ENCODE measurements at regions not wholly inside any gene's neighbourhood (a gene's known extent, or its start where the extent isn't known, plus 50 kb on each side); places are given as distances from the start of the nearest gene placed in this dataset.

GRCh38 chr2:538646-539045, 138.6 kb downstream of the TMEM18 start:
- Histone ChIP-seq H3K27me3 (ENCODE audit: low read length) (peaks cover 25% of the 10 kb centered on the region), H4K20me1 (ENCODE audit: low read length) (no peaks in the 10 kb centered on the region), H3K4me2 (ENCODE audit: low read length) (no peak overlapping the region), H3K9me2 (replicated peaks; ENCODE audit: low read length) (no peaks in the 10 kb centered on the region), H3K4me1 (ENCODE audit: insufficient read depth, low read length) (no peaks in the 10 kb centered on the region), H3K79me2 (ENCODE audit: low read length) (no peaks in the 10 kb centered on the region), H3K9me3 (ENCODE audit: low read length) (peaks cover 4% of the 10 kb centered on the region; the same call in 1 of the 2 replicates), H3K4me3 (ENCODE audit: low read length) (no peak overlapping the region), H3K27ac (ENCODE audit: low read length) (no peak overlapping the region), H3K36me3 (ENCODE audit: low read depth, low read length) (no peaks in the 10 kb centered on the region), H3F3A (ENCODE audit: low read length, unreplicated experiment) (no peaks in the 10 kb centered on the region), H3K9ac (ENCODE audit: low read length) (no peak overlapping the region), H2AFZ (ENCODE audit: low read length) (no peak overlapping the region)
- POLR2A ChIA-PET (ENCODE audit: unreplicated experiment) = no interaction called here
- no TSS peak for BruUV-seq (replicated peaks)
- no peak for DNase-seq
- ATAC-seq = no peak
- CTCF ChIA-PET = no interaction called here
- intact Hi-C loops (cut with micrococcal nuclease) = no loop called here
- TF ChIP-seq EZH2 (IDR thresholded peaks at IDR 0.05; ENCODE audit: low read length, unreplicated experiment) (no peak), CTCF (conservative IDR thresholded peaks at IDR 0.05; ENCODE audit: low read depth, low read length) (no peak), EZH2phosphoT487 (IDR thresholded peaks at IDR 0.05; ENCODE audit: borderline replicate concordance, low read length) (no peak)

- Histone ChIP-seq H3K4me3 (ENCODE audit: low read length) (no peak overlapping the region), H3K27ac (ENCODE audit: low read length) (no peak overlapping the region), H3K4me2 (ENCODE audit: low read length) (no peak overlapping the region), H3K4me1 (ENCODE audit: insufficient read depth, low read length) (no peaks in the 10 kb centered on the region), H3K27me3 (ENCODE audit: low read length) (no peaks in the 10 kb centered on the region), H3K9ac (ENCODE audit: low read length) (no peak overlapping the region), H3F3A (ENCODE audit: low read length, unreplicated experiment) (no peaks in the 10 kb centered on the region), H3K9me2 (replicated peaks; ENCODE audit: low read length) (no peaks in the 10 kb centered on the region), H2AFZ (ENCODE audit: low read length) (0 out of 2 replicates have a peak overlapping the region, but pooled peaks have one; percentile 5), H3K36me3 (ENCODE audit: low read depth, low read length) (no peaks in the 10 kb centered on the region), H3K9me3 (ENCODE audit: low read length) (peaks cover 4% of the 10 kb centered on the region; the same call in 1 of the 2 replicates), H3K79me2 (ENCODE audit: low read length) (no peaks in the 10 kb centered on the region), H4K20me1 (ENCODE audit: low read length) (no peaks in the 10 kb centered on the region)
- intact Hi-C loops (cut with micrococcal nuclease) = loop anchor here (1.0 kb wide), 1 partner anchor 102 kb away; no protein-coding TSS in a partner anchor
- ATAC-seq (peak; percentile 64; the same call in 1 of the 2 replicates), DNase-seq (peak; percentile 65)
- BruUV-seq (replicated peaks) = no TSS peak
- CTCF ChIA-PET = no interaction called here
- POLR2A ChIA-PET (ENCODE audit: unreplicated experiment) = no interaction called here
- TF ChIP-seq EZH2phosphoT487 (IDR thresholded peaks at IDR 0.05; ENCODE audit: borderline replicate concordance, low read length) (no peak), CTCF (conservative IDR thresholded peaks at IDR 0.05; ENCODE audit: low read depth, low read length) (peak; percentile 71)
Measured at GRCh38 chr2:535222-535621, 142.0 kb downstream of the TMEM18 start.

- Histone ChIP-seq H3K4me3 (ENCODE audit: low read length) (no peak overlapping the region), H3K79me2 (ENCODE audit: low read length) (no peaks in the 10 kb centered on the region), H4K20me1 (ENCODE audit: low read length) (no peaks in the 10 kb centered on the region), H3K9ac (ENCODE audit: low read length) (no peak overlapping the region), H3K4me1 (ENCODE audit: insufficient read depth, low read length) (0 out of 2 replicates have a peak, but pooled peaks cover 3% of the 10 kb centered on the region), H2AFZ (ENCODE audit: low read length) (no peak overlapping the region), H3K9me2 (replicated peaks; ENCODE audit: low read length) (no peaks in the 10 kb centered on the region), H3K4me2 (ENCODE audit: low read length) (no peak overlapping the region), H3K27ac (ENCODE audit: low read length) (no peak overlapping the region), H3F3A (ENCODE audit: low read length, unreplicated experiment) (no peaks in the 10 kb centered on the region), H3K27me3 (ENCODE audit: low read length) (no peaks in the 10 kb centered on the region), H3K36me3 (ENCODE audit: low read depth, low read length) (no peaks in the 10 kb centered on the region), H3K9me3 (ENCODE audit: low read length) (no peaks in the 10 kb centered on the region)
- intact Hi-C loops (cut with micrococcal nuclease) = loop anchor here (1.0 to 5.0 kb wide), 4 partner anchors 107 to 1017 kb away; no protein-coding TSS in a partner anchor
- DNase-seq = no peak
- ATAC-seq = no peak
- no TSS peak for BruUV-seq (replicated peaks)
- ChIA-PET CTCF (interaction anchor here (0.6 to 1.2 kb wide), 2 partner anchors 108 to 133 kb away, joined by 4 read pairs; no protein-coding TSS in a partner anchor), POLR2A (ENCODE audit: unreplicated experiment) (no interaction called here)
- TF ChIP-seq EZH2phosphoT487 (IDR thresholded peaks at IDR 0.05; ENCODE audit: borderline replicate concordance, low read length) (no peak), CTCF (conservative IDR thresholded peaks at IDR 0.05; ENCODE audit: low read depth, low read length) (no peak), EZH2 (IDR thresholded peaks at IDR 0.05; ENCODE audit: low read length, unreplicated experiment) (no peak)
Measured at GRCh38 chr2:529852-530251, 147.4 kb downstream of the TMEM18 start.

All from PC-3 (cell line).